IPS-NIHi11 (cell line): ENCODE measurements at regions not wholly inside any gene's neighbourhood (a gene's known extent, or its start where the extent isn't known, plus 50 kb on each side); places are given as distances from the start of the nearest gene placed in this dataset.

Experiments used
- DNase-seq: peaks from one replicate; pipeline ENCODE4 v3.0.0; 2012; ENCODE audit warnings: mixed read lengths, low spot score

DNA sequence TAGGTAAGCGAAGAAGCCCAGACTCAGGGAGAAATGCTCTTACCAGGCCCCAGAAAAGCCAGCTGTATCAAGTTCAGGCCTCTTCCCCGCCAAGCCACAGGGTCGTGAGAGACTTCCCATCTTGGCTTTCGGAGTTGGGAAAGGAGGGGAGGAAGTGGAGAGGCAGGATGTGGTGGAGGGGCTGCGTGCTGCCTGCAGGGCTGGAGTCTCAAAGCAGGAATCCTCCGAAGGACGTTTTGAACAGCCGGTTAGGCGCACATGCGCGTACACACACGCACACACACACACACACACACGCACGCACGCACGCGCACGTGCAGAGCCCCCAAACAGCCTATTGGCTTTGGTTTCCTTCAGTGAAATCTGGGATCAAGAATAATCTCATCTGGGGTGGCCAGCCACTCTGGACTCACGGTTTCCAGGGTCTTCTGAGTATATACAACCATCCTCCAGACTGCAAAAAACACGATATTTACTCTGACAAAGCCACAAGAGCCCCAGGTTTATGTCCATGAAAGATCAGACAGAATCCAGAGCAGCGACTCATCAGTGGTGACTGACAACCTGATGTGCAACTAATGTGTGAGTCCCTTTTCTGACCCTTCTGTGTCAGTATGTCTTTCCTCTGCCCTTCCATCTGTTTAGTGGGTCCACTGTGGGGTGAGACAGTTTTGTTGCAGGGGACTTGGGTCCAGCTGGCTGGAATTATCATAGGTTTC is 115.0 kb upstream of the ZNF438 start:
- no peak for DNase-seq

DNA sequence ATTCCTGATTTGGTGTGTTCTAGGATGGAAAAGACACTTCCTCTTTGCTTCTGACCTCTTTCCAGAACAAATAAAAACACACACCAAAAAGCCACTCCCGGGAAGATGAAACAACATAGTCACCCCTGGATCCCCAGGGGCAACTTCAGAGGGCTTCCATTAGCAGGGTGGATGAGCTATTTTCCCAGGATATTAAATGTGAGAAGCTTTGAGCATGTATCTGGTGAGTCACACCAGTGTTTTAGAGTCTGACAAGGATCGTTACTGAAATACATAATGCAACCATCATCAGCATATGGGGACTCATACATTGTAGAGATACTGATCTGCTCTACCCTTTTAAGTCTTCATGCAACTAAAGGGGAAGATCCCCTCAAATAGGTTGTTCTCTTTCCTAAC is 115.5 kb upstream of the ZNF438 start:
- no peak for DNase-seq

- no peak for DNase-seq
Measured at GRCh38 chr10:31148951-31149350, 117.3 kb upstream of the ZNF438 start.

DNA sequence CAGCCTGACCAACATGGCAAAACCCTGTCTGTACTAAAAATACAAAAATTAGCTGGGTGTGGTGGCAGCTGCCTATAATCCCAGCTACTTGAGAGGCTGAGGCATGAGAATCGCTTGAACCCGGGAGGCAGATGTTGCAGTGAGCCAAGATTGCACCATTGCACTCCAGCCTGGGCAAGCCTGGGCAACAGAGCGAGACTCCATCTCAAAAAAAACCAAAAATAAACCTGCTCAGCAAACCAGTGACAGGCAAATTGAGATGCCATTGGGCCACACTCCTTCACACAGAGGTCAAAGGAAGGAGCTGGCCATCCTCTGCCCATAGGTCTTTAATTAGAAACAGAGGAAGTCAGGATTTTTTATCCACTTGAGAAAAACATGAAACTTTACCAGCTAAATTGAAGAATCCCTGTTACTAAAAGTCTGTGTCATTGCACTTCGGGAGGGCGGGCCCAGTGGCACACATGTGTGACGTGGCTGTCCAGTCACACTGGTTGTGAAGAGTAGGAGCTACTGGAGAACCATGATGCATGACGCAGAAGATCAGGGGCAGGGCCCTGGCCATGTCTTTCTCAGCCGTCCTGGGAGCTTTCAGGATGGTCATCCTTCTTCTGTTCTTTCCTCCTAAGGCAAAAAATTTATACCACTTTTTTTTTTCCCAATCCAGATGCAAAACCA is 118.3 kb upstream of the ZNF438 start:
- no peak for DNase-seq

DNA sequence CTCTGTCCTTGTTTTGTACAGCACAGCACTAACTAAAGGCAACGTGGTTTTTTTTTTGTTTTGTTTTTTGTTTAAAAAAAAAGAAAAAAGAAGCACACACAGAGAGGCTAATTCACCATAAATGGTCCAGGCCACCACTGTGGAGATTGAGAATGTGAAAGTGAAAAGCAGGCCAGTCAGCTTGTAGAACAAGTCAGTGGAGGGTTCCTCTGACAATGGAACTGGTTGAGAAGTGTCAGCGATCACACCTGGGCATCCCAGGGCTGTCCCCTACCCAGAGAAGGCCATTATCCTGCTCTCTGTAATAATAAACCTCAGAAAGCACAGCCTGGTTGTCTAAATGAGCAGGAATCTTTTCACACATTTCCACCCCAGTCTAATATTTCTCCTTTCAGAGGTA is 119.6 kb upstream of the ZNF438 start:
- DNase-seq: no peak

DNA sequence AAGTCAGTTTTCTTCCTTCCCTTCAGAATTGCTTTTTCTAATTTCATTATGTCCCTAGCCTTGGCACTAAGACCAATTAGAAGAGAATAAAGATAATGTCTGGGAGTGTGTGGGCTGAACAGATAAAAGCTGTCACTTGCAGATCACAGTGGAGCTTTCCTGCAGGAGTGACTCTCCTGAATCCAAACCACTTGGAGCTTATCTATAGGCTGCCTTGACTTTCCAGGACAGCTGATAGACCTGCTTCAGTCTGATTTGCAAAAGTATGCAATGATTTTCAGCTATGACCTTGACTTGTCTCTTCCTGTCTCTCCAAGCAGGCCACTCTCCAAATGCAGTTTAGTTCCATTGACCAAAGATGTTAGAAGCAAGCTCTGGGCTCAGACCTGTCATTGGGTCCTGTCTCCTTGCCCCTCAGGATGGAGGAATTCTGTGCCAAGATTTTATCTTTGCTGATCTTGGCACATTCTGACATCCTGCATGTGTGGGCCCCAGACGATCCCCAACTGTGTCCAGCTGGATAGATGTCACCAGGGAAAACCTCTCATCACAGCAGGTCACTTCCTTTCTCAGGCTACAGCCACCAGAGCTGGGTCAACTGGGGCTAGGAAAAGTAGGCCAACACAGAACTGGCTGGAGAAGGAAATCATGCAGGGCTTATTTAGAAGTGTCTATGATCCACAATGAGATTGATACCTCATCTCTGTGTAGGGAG is 120.9 kb upstream of the ZNF438 start:
- no peak for DNase-seq

DNA sequence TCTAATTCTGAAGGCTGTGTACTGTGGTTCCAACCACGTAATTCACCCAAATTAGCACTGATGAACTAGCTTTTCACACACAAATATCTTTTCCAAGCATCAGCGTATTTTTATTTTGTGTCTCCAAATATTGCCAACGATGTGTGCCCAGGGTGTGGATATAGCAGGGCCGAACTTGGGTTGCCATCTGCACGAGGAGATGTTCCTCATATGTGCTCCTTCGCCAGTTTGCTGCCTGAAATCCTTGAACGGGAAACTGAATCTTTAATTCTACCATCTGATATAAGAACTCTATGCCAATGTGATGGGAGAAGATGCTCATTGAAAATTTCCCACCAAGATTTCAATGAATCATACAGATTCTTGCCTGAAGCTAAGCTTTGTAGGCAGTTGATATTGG is 121.5 kb upstream of the ZNF438 start:
- no peak for DNase-seq

GRCh38 chr10:31153692-31154091 is 122.0 kb upstream of the ZNF438 start:
- DNase-seq: no peak

GRCh38 chr10:31154996-31155395 is 123.3 kb upstream of the ZNF438 start:
- DNase-seq: no peak

DNA sequence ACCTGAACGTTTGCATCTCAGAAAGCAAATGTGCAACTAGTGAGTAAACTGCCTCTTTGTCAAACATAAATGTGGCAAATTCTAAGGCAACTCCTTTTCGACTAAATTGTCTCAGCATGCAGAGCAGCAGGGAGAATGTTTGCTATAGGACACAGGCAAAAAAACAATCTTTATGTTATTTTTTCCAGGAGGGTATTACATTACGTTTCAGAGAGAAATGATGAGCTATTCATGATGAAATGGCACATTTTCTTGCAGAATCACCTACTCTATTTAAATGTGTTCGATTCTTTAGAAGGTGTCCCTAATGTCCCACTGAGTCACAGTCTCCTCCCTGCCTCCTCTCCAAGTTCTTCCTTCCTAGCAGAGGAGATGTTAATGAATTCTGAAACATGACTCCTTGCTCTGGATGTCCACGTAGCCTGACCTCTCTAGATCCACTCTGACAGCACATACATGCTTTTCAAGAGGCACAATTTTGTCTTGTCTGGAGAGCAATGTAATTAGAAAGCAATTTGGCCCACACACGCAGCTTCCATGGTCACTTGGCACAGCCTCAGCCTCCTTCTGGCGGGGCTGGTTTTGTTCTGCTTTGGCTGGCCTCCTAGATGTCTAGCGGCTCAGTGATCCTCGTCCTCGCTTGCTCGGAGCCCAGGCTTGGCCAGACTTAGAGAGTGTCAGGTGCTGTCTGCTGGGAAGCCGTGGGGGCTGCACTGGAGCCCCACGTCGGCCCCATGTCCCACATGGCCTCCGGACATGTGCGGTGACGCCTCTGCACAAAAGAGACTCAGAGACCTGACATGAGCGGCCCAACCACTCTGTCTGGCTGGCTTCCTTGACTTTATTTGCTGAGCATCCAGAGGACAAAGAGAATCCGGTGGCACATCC is 125.7 kb upstream of the ZNF438 start:
- DNase-seq: peak; percentile 32

GRCh38 chr10:31158011-31158658 is 126.5 kb upstream of the ZNF438 start:
- DNase-seq: no peak

- DNase-seq: no peak
Measured at GRCh38 chr10:31166606-31167005, 134.9 kb upstream of the ZNF438 start.

- no peak for DNase-seq
Measured at GRCh38 chr10:31170636-31171035, 139.0 kb upstream of the ZNF438 start.

- no peak for DNase-seq
Measured at GRCh38 chr10:31171402-31172083, 139.9 kb upstream of the ZNF438 start.

- DNase-seq: no peak
Measured at GRCh38 chr10:31172925-31173324, 141.3 kb upstream of the ZNF438 start.

- DNase-seq: no peak
Measured at GRCh38 chr10:31173752-31174151, 142.1 kb upstream of the ZNF438 start.

DNA sequence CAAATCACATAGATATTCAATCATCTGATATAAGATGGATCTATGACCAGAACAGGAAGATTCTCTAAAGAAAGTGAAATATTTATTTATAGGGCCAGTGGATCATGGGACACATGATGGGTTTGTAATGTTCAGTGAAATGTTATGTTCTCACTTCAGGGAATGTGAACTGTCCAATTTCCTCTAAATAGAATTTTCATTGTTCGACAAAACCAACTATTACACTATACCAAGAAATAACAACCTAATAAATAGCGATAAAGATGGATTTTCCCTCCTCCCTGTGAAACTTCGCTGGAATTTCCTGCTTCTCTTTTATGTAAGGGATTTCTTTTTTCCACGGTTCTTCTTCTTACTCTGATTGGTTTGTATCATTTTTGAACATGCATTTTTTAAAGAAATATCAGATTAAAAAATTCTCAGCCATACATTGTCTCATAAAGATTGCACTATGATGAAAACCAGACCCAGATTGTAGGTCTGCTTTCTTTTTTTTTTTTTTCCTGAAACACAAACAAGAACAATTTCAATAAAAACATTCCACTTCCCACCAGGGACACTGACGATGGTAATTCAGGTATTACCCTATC is 139.8 kb upstream of the ZEB1 start:
- no peak for DNase-seq

DNA sequence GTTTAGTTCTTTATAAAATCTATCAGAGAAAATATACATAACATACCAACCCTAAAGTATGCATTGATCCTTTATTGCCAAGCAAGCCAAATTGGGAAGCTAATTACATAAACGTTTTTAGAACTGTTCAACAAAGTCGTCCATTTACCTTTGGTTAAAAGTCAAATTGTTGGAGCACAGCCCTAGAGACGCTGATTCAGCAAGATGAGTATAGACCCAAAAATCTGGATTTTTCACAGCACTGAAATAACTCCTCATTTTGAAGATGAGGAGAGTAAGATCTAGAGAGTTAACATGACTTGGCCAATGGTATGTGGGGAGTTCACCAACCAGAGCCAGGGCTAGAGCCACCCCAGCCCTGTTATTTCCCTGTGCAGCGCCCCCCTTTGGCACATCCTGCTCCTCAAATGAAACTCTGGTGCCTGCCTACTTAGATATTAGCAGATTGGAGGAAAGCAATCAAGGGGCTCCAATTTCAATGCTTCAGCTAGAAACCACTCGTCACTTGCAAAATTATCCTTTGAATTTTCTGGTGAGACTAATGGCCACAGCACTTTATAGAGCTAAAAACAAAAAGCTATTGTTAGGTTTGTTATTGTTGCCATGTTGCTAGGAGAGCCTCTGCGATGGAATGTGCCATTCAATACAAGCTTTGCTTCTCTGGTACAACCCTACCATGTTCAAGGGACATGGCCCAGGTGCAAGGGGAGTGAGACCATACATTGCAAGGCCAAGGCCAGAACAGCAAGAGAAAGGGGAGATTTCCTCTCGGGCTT is 132.6 kb upstream of the ZEB1 start:
- DNase-seq: peak; percentile 49

GRCh38 chr10:31187182-31187581 is 131.8 kb upstream of the ZEB1 start:
- no peak for DNase-seq
